H1 (cell line): ENCODE measurements at regions not wholly inside any gene's neighbourhood (a gene's known extent, or its start where the extent isn't known, plus 50 kb on each side); places are given as distances from the start of the nearest gene placed in this dataset.

Experiments used
- CTCF ChIA-PET: fragments of 300-600 bp; sonication (Branson Sonifier 250); formaldehyde crosslinking; loops from one replicate; lab custom pipeline; 2021; ENCODE audit not compliant: partially characterized antibody; lab: Charles Lee
- POLR2A ChIA-PET: fragments of 300-600 bp; sonication (Branson Sonifier 250); formaldehyde crosslinking; loops from one replicate; lab custom pipeline; 2021; ENCODE audit warnings: inconsistent platforms; ENCODE audit not compliant: partially characterized antibody; lab: Charles Lee
- DNase-seq, 2 experiments: peaks; one replicate each; pipeline versions ENCODE4 v3.0.0 to v3.0.0-alpha.2; 2010 to 2022; ENCODE audit warnings: low spot score in 2 of 2, low read depth in 1 of 2, mixed read lengths in 1 of 2
- FAIRE-seq: peaks from 2 replicates; lab custom pipeline; 2011; peaks lifted over from hg19 to GRCh38; lab: Jason Lieb, UNC
- H2AFZ ChIP-seq: 2 replicates; pipeline ENCODE4 v1.8.1; 2012; ENCODE audit warnings: low read length, inconsistent platforms
- H2AK5ac ChIP-seq: 2 replicates; pipeline ENCODE4 v1.6.1; 2013; ENCODE audit warnings: low read depth, low read length
- H2BK120ac ChIP-seq: replicated peaks from 2 replicates; pipeline ENCODE3; 2013; ENCODE audit warnings: low read depth, low read length, inconsistent platforms
- H2BK12ac ChIP-seq: 2 replicates; pipeline ENCODE4 v1.6.1; 2013; ENCODE audit warnings: low read depth, low read length
- H2BK15ac ChIP-seq: 2 replicates; pipeline ENCODE4 v1.6.1; 2013; ENCODE audit warnings: low read length
- H2BK20ac ChIP-seq: 2 replicates; pipeline ENCODE4 v1.6.1; 2013; ENCODE audit warnings: low read length
- H2BK5ac ChIP-seq: 2 replicates; pipeline ENCODE4 v1.6.1; 2013; ENCODE audit warnings: low read depth, low read length
- H3K14ac ChIP-seq: 2 replicates; pipeline ENCODE4 v1.6.1; 2013; ENCODE audit warnings: inconsistent platforms; ENCODE audit not compliant: insufficient read length
- H3K18ac ChIP-seq: 2 replicates; pipeline ENCODE4 v1.6.1; 2013; ENCODE audit warnings: low read length; ENCODE audit errors: extremely low read depth
- H3K23ac ChIP-seq: 2 replicates; pipeline ENCODE4 v1.6.1; 2013; ENCODE audit warnings: inconsistent platforms; ENCODE audit not compliant: insufficient read length
- H3K23me2 ChIP-seq: 2 replicates; pipeline ENCODE4 v1.6.1; 2013; ENCODE audit warnings: low read depth, low read length
- H3K27ac ChIP-seq: 2 replicates; pipeline ENCODE4 v1.6.1; 2011; ENCODE audit warnings: low read depth, low read length, inconsistent platforms
- H3K27me3 ChIP-seq, 4 experiments: replicated peaks in 1 of 4; 1 replicate in 1 of 4; 2 replicates in 3 of 4; pipeline versions ENCODE4 v1.6.1 to v1.8.1; 2011 to 2013; ENCODE audit warnings: low read length in 3 of 4, mild to moderate bottlenecking in 3 of 4, inconsistent platforms in 2 of 4, mixed read lengths in 2 of 4, moderate library complexity in 1 of 4; ENCODE audit not compliant: control insufficient read depth in 3 of 4, insufficient read depth in 3 of 4; ENCODE audit errors: extremely low read depth in 1 of 4
- H3K36me3 ChIP-seq, 4 experiments: 2 replicates each; pipeline versions ENCODE4 v1.6.1 to v1.8.1; 2011 to 2013; ENCODE audit warnings: mild to moderate bottlenecking in 4 of 4, low read length in 3 of 4, moderate library complexity in 2 of 4, control low read depth in 1 of 4, inconsistent platforms in 1 of 4; ENCODE audit not compliant: insufficient read depth in 4 of 4, control insufficient read depth in 2 of 4
- H3K4ac ChIP-seq: replicated peaks from 2 replicates; pipeline ENCODE3; 2013; ENCODE audit warnings: low read length, low read depth, mixed read lengths, inconsistent platforms; ENCODE audit not compliant: insufficient read length
- H3K4me1 ChIP-seq, 4 experiments: replicated peaks in 1 of 4; 1 replicate in 1 of 4; 2 replicates in 3 of 4; pipeline versions ENCODE4 v1.6.1 to v1.8.1; 2011 to 2013; ENCODE audit warnings: low read length in 3 of 4, inconsistent platforms in 2 of 4, mixed read lengths in 1 of 4; ENCODE audit not compliant: insufficient read depth in 4 of 4, control insufficient read depth in 3 of 4
- H3K4me2 ChIP-seq, 2 experiments: 2 replicates each; pipeline versions ENCODE4 v1.6.1 to v1.8.1; 2011 to 2013; ENCODE audit warnings: low read depth in 2 of 2, low read length in 2 of 2, control low read depth in 1 of 2, inconsistent platforms in 1 of 2, mild to moderate bottlenecking in 1 of 2; ENCODE audit not compliant: insufficient read depth in 1 of 2
- H3K4me3 ChIP-seq, 4 experiments: fragments of 200-600, 300-600 bp in 1 of 4; sonication (generic), shearing (Covaris generic), sonication (Bioruptor Twin) in 1 of 4; 2 replicates each; pipeline versions ENCODE4 v1.5.1 to v1.8.1; 2011 to 2016; ENCODE audit warnings: low read length in 4 of 4, low read depth in 3 of 4, control low read depth in 2 of 4, inconsistent platforms in 2 of 4, mild to moderate bottlenecking in 2 of 4, mixed read lengths in 1 of 4, moderate library complexity in 1 of 4; ENCODE audit not compliant: insufficient read depth in 2 of 4; ENCODE audit errors: extremely low read depth in 1 of 4
- H3K56ac ChIP-seq: replicated peaks from 2 replicates; pipeline ENCODE3; 2013; ENCODE audit warnings: low read depth, mild to moderate bottlenecking, mixed read lengths, low read length, inconsistent platforms; ENCODE audit not compliant: insufficient read length
- H3K79me1 ChIP-seq: 2 replicates; pipeline ENCODE4 v1.6.1; 2013; ENCODE audit warnings: low read depth, low read length, control low read depth
- H3K79me2 ChIP-seq, 2 experiments: 2 replicates each; pipeline versions ENCODE4 v1.6.1 to v1.8.1; 2012 to 2013; ENCODE audit warnings: low read length in 2 of 2, mild to moderate bottlenecking in 2 of 2, inconsistent platforms in 1 of 2; ENCODE audit not compliant: insufficient read depth in 2 of 2, control insufficient read depth in 1 of 2
- H3K9ac ChIP-seq, 4 experiments: replicated peaks in 1 of 4; 1 replicate in 1 of 4; 2 replicates in 3 of 4; pipeline versions ENCODE4 v1.6.1 to v1.8.1; 2011 to 2013; ENCODE audit warnings: low read depth in 3 of 4, low read length in 3 of 4, control low read depth in 2 of 4, mild to moderate bottlenecking in 2 of 4, moderate library complexity in 2 of 4, inconsistent platforms in 1 of 4; ENCODE audit errors: extremely low read depth in 1 of 4
- H3K9me3 ChIP-seq, 2 experiments: 2 replicates each; pipeline versions ENCODE4 v1.6.1 to v1.8.1; 2012 to 2013; ENCODE audit warnings: mild to moderate bottlenecking in 2 of 2, moderate library complexity in 2 of 2, control low read depth in 1 of 2, inconsistent platforms in 1 of 2, low read depth in 1 of 2, low read length in 1 of 2, mixed read lengths in 1 of 2; ENCODE audit not compliant: insufficient read depth in 2 of 2
- H4K20me1 ChIP-seq, 2 experiments: replicated peaks in 1 of 2; 2 replicates each; pipeline versions ENCODE3 to v1.8.1; 2011 to 2013; ENCODE audit warnings: inconsistent platforms in 2 of 2, low read length in 2 of 2, mild to moderate bottlenecking in 1 of 2; ENCODE audit not compliant: insufficient read depth in 2 of 2, control insufficient read depth in 1 of 2
- H4K5ac ChIP-seq: 2 replicates; pipeline ENCODE4 v1.6.1; 2013; ENCODE audit warnings: low read length, low read depth, mixed read lengths, inconsistent platforms; ENCODE audit not compliant: insufficient read length
- H4K8ac ChIP-seq: 2 replicates; pipeline ENCODE4 v1.8.0; 2013; ENCODE audit warnings: mild to moderate bottlenecking, moderate library complexity, low read length, inconsistent platforms; ENCODE audit not compliant: insufficient read depth; ENCODE audit errors: extremely low read depth
- H4K91ac ChIP-seq: replicated peaks from 2 replicates; pipeline ENCODE3; 2013; ENCODE audit warnings: low read length, mixed read lengths, inconsistent platforms; ENCODE audit not compliant: insufficient read length
- ATF2 ChIP-seq: IDR thresholded peaks from 2 replicates; pipeline ENCODE4 v1.6.1; 2012; ENCODE audit warnings: low read length, inconsistent platforms
- BACH1 ChIP-seq: IDR thresholded peaks from 2 replicates; pipeline ENCODE4 v1.6.1; 2012; ENCODE audit warnings: low read length, improper control_type of control experiment
- BRCA1 ChIP-seq: IDR thresholded peaks from 2 replicates; pipeline ENCODE4 v1.6.1; 2012; ENCODE audit warnings: low read depth, low read length, improper control_type of control experiment
- CHD2 ChIP-seq: IDR thresholded peaks from 2 replicates; pipeline ENCODE4 v1.6.1; 2012; ENCODE audit warnings: low read length, improper control_type of control experiment
- CREB1 ChIP-seq: IDR thresholded peaks from 2 replicates; pipeline ENCODE4 v1.6.1; 2012; ENCODE audit warnings: inconsistent platforms
- GTF2F1 ChIP-seq: IDR thresholded peaks from 2 replicates; pipeline ENCODE4 v1.6.1; 2012; ENCODE audit warnings: low read depth, low read length, improper control_type of control experiment, borderline replicate concordance
- HDAC6 ChIP-seq: IDR thresholded peaks from one replicate; pipeline ENCODE4 v1.7.1; 2012; ENCODE audit warnings: low read depth, mild to moderate bottlenecking, inconsistent platforms, low read length, moderate library complexity
- KDM5A ChIP-seq: fragments of 200-600 bp; IDR thresholded peaks from 2 replicates; pipeline ENCODE4 v1.7.1; 2012; ENCODE audit warnings: mild to moderate bottlenecking, low read length, inconsistent platforms, mixed read lengths
- NRF1 ChIP-seq: IDR thresholded peaks from 2 replicates; pipeline ENCODE4 v1.6.1; 2011; ENCODE audit warnings: mild to moderate bottlenecking, low read depth, low read length, improper control_type of control experiment
- POLR2AphosphoS5 ChIP-seq: IDR thresholded peaks from 2 replicates; pipeline ENCODE4 v1.6.1; 2011; ENCODE audit warnings: low read depth, low read length
- RBBP5 ChIP-seq: IDR thresholded peaks from 2 replicates; pipeline ENCODE4 v1.7.1; 2012; ENCODE audit warnings: low read depth, mild to moderate bottlenecking, inconsistent platforms, low read length, moderate library complexity, borderline replicate concordance
- RFX5 ChIP-seq: IDR thresholded peaks from 2 replicates; pipeline ENCODE4 v1.6.1; 2011; ENCODE audit warnings: low read depth, low read length, improper control_type of control experiment, borderline replicate concordance
- SIX5 ChIP-seq: IDR thresholded peaks from 2 replicates; pipeline ENCODE4 v1.6.1; 2011; ENCODE audit warnings: mild to moderate bottlenecking, low read depth, low read length
- WGBS, 2 experiments: shearing (Covaris generic) in 1 of 2; methylation state at CpG; one replicate each; pipeline versions ENCODE4 v1.1.6 to v1.1.7; 2013 to 2015; ENCODE audit warnings: low lambda C conversion rate in 2 of 2, mixed read lengths in 2 of 2, inconsistent platforms in 1 of 2, low coverage in 1 of 2, missing lambda C conversion rate in 1 of 2; ENCODE audit not compliant: insufficient replicate concordance in 2 of 2, insufficient coverage in 1 of 2, insufficient read length in 1 of 2; ENCODE audit errors: extremely low coverage in 1 of 2, missing lambda C conversion rate in 1 of 2; 5-methylcytosine and 5-hydroxymethylcytosine counted together

- Histone ChIP-seq H2BK12ac (no peak overlapping the region), H4K8ac (no peak overlapping the region), H3K27ac (no peak overlapping the region), H3K4me2 (no peak overlapping the region), H3K27me3 (no peaks in the 10 kb centered on the region), H3K9ac (no peak overlapping the region), H3K56ac (no peak overlapping the region), H3K79me1 (no peaks in the 10 kb centered on the region), H3K9me3 (no peaks in the 10 kb centered on the region), H3K14ac (no peak overlapping the region)
- no peak for DNase-seq
- TF ChIP-seq BACH1 (no peak), CHD2 (no peak), BRCA1 (no peak), RBBP5 (no peak), ATF2 (no peak), CREB1 (no peak), HDAC6 (no peak), SIX5 (no peak), NRF1 (no peak), KDM5A (no peak), GTF2F1 (no peak), POLR2AphosphoS5 (no peak), RFX5 (no peak)
- TF ChIP-seq, all 59 proteins: peak for 0
- no peak overlapping the region for H2AK5ac ChIP-seq
- H3K4me3 ChIP-seq = no peak overlapping the region
- H3K18ac ChIP-seq = no peak overlapping the region
- H3K4ac ChIP-seq = no peak overlapping the region
- no peak overlapping the region for H2BK15ac ChIP-seq
- no peak overlapping the region for H4K91ac ChIP-seq
- CTCF ChIA-PET = interaction anchor here (0.6 to 1.4 kb wide), 6 partner anchors 22 to 430 kb away, joined by 3 to 6 read pairs (median 4); no protein-coding TSS in a partner anchor
- POLR2A ChIA-PET = interaction anchor here (1.0 kb wide), 1 partner anchor 121 kb away, joined by 3 read pairs; no protein-coding TSS in a partner anchor
- no peak overlapping the region for H2BK5ac ChIP-seq
- H3K4me1 ChIP-seq = no peaks in the 10 kb centered on the region
- no peak overlapping the region for H4K5ac ChIP-seq
- H3K79me2 ChIP-seq = no peaks in the 10 kb centered on the region
- H2BK20ac ChIP-seq = no peak overlapping the region
- H3K23ac ChIP-seq = no peak overlapping the region
- no peaks in the 10 kb centered on the region for H3K23me2 ChIP-seq
- no peak overlapping the region for H2BK120ac ChIP-seq
- H2AFZ ChIP-seq = no peak overlapping the region
- 87% methylated on average over 6 of the region's 6 CpGs; no CpG with 5 or more reads in 1 of the 2 experiments for WGBS, 2 experiments
- no peaks in the 10 kb centered on the region for H3K36me3 ChIP-seq
- FAIRE-seq = no peak
- no peaks in the 10 kb centered on the region for H4K20me1 ChIP-seq
Observed at GRCh38 chr18:48467231-48467630, 58.0 kb upstream of the ZBTB7C start.
